ENCODE measurements at regions not wholly inside any gene's neighbourhood (a gene's known extent, or its start where the extent isn't known, plus 50 kb on each side); places are given as distances from the start of the nearest gene placed in this dataset.
"Not testable (repeated sequence)": the region's sequence is repeated elsewhere in the genome, so short reads cannot be mapped to it uniquely, and the experiment has no call there.

DNA sequence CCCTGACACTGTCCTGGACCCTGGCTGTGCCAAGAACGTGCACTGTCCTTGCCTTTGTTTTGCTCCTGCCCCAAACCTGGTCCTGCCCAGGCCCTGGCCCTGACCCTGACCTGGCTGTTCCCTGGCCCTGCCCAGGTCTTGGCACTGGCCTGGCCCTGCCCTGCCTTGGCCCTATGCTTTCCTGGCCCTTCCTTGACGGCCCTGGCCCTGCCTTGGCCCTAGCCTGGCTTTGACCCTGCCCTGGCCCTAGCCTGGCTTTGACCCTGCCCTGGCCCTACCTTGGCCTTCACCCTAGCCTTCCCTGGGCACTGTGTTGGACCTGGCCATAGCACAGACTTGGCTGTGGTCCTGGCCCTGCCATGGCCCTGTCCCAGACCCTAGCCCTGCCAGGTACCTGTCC is 252.9 kb downstream of the TP53TG3F start:
- DNase-seq = not testable (repeated sequence)

DNA sequence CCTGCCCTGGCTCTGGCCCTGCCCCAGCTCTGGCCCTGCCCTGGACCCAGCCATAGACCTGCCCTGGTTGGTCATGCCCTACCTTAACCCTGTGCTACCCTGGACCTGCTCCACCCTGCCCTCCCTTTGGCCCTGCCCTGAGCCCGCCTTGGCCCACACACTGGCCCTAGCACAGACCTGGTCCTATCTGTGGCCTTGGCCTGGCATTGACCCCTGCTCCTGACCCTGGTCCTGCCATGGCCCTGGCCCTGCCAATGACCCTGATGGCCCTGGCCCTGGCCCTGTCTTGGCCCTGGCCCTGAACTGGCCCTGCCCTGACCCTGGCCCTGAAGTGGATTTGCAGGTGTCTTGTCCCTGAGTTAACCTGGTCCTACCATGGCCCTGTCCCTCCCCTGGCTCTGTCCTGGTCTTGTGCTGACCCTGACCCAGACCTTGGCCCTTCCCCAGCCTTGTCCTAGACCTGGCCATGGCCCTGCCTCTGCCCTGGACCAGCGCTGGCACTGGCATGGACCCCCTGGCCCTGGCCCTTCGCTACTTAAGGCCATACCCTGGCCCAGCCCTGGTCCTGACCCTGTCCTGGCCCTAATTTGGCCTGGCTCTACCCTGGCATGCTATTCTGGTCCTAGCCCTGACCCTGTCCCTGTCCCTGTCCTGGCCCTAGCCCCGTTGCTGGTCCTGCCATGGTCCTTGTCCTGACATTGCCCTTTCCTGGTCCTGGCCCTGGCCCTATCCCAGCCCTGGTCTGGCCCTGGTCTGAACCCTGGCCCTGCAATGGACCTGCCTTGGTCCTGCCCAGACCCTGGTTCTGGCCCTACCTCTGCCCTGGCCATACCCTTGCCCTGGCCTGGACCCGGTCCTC is 253.7 kb downstream of the TP53TG3F start:
- DNase-seq = not testable (repeated sequence)

DNA sequence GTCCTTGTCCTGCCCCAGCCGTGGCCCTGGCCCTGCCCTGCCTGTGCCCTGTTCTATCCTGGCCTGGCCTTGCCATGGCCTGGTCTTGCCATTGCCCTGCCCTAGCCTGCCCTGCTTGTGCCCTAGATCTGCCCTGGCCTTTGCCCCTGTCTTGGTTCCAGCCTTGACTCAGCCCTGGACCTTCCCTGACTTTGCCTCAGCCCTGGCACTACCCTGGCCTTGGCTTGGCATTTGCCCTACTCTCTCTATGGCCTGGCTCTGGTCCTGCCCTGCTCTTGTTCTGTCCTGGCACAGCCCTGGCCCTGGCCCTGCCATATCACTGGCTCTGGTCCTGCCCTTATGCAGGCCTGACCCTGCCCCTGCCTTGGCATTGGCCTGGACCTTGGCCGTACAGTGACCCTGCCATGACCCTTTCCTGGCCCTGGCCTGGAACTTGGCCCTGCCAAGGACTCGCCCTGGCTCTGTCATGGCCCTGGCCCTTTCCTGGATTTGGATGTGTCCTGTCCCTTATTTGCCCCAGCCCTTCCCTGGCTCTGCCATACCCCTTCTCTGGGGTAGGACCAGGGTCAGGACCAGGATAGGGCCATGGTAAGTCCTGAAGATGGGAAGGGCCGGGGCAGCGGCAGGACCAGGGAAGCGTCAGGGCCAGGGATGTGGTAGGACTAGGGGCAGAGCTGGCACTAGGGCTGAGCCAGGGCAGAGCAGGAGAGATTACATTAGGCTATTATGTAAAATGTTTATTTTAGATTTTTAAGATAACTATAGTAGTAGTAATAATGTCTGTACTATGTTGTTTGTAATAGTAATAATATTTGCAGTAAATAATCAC is 254.5 kb downstream of the TP53TG3F start:
- not testable (repeated sequence) for DNase-seq

DNA sequence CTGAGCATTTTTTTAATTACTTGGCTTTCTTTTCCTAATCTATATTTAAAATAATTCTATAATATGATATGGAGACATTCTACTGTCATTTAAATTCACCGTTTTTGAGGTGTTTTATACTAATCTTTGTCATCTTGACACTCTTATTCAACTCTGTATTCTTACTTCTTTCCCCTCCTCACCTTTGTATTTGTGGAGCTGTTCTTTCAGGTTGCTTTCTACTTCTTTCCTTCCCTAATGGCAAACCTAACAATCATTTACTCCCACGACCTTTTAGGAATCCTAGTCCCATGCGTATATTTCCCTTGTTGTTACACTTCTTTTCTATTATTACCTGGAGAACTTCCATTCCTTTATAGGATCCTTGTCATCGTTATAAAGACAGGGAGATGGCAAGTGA is 271.8 kb downstream of the TP53TG3F start:
- not testable (repeated sequence) for DNase-seq

DNA sequence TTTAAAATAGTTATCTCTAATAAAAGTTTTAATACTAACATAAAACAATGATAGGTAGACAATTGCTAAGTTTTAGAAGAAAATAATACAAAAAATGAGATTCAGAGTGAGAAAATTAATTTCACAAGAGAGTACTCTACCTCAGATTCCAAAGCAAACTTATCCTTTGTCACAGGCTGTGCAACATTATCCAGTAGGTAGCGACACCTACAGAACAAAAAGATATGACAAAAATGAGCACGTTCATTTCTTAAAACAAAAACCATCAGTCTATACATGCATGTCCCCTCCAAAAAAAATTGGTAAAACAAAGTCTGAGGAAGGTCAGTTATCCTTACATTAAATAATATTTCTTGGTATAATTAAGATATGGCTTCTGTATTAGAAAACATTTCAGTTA is 275.2 kb downstream of the TP53TG3F start:
- DNase-seq = not testable (repeated sequence)

DNA sequence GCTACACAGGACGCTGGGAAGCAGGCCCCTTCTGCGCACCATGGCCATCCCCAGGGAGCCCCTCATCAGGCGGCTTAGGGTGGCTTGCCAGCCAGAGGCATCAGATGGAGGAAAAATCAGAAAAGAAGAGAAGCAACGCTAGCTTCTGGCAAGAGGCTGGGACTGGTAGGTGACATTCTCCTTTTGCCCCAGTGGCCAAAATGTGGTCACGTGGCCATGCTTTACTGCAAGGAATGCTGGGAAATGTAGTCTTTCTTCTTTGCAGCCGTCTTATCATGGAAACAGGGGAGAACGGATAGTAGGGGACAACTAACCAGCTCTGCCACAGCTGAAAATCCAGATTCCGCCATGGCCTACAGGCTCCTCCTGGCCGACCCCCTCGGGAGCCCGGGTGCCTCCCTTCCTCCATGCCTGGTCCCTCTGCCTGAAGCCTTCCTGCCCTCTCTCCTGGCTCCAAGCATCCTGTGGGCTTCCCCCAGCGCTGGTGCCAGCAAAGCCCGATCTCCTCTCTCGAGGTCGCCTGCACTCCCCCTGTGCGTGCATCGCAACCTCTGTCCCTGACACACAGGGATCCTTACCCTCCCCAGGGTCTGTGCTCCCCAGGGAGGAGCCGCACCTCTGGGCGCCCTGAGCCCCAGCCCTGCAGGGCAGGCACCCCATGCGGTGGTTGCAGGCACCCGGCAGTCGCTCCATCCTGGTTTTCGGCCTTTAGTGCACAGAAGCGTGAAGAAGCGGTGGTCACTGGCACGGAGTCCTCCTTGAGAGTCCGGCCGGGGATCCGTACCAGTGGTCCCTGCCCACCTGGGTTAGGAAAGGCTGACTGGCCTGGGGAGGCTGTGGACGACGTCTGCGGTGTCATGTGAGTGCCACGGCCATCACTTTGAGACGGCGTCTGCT is 307.7 kb downstream of the TP53TG3F start:
- DNase-seq = not testable (repeated sequence)

DNA sequence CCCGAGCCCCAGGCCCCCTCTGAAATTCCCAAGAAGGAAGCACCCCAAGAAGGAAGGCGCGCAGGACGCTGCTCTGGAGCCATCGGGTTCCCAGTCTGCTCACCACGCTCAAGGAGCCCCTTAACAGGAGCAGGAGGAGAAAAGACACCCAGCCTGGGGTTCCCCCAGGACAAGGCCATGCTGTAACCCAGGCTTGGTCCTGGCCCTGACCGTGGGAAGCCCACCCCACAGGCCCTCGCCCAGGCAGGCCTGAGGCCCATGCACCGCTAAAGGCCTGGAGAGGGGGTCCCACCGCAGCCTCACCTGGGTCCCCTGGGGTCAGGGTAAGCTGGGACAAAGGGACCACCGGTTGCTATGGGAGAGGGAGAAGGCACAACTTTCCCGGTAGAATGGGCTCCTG is 309.3 kb downstream of the TP53TG3F start:
- not testable (repeated sequence) for DNase-seq

DNA sequence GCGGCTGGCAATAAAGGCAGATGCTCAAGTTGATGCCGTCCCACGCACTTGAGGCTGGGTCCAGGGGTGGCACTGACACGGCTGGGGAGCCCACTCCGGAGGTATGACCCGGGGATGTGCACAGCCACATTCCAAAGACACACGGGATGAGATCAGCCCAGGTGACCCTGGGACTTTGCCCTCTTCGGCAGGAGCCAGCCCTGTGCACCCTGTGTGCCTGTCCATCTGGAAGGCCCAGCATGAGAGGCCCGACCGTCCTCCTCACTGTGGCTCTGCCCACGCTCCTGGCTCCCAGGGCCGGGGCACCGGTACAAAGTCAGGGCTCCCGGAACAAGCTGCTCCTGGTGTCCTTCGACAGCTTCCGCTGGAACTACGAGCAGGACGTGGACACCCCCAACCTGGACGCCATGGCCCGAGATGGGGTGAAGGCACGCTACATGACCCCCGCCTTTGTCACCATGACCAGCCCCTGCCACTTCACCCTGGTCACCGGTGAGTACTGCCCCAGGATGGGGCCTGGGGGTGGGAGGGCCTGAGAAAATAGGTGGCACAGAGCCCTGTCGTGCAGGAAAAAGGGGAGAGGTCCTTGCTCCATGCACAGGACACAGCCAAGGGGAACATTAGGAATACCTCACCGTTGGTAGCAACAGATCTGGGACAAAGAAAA is 309.9 kb downstream of the TP53TG3F start:
- DNase-seq = not testable (repeated sequence)

DNA sequence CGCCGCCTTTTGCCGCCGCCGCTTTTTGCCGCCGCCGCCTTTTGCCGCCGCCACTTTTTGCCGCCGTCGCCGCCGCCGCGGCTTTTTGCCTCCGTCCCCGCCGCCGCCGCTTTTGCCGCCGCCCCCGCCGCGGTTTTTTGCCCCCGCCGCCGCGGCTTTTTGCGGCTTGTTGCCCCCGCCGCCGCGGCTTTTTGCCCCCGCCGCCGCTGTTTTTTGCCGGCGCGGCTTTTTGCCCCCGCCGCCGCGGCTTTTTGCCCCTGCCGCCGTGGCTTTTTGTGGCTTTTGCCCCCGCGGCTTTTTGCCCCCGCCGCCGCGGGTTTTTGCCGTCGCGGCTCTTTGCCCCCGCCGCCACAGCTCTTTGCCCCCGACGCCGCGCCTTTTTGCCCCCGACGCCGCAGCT is 311.1 kb downstream of the TP53TG3F start:
- not testable (repeated sequence) for DNase-seq

DNA sequence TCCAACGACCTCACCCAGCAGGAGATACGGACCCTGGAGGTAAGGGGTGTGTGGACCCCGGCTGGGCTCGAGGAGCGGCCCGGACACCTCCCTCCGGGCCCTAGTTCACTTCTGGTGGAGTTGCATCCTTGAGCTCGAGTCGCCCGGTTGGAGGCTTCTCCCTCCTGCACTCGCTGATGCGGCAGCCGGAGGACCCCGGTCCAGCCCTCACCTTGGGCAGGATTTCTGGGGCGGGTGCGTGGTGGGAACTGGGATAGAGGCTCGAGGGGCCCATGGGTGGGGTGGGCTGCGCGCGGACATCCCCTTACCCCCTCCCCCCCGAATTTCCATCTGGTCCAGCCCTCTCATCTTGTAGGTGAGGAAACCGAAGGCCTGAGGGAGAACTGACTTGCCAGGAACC is 311.8 kb downstream of the TP53TG3F start:
- DNase-seq = not testable (repeated sequence)

DNA sequence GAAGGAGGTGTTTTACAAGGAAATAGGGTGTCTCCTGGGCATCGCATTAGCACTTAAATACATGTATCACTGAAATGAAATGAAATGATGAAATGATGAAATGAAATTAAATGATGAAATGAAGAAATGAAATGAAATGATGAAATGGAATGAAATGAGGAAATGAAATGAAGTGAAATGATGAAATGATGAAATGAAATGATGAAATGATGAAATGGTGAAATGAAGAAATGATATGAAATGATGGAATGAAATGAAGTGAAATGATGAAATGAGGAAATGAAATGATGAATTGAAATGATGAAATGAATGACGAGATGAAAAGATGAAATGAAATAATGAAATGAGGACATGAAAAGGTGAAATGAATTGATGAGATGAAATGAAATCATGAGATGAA is 314.6 kb downstream of the TP53TG3F start:
- not testable (repeated sequence) for DNase-seq

DNA sequence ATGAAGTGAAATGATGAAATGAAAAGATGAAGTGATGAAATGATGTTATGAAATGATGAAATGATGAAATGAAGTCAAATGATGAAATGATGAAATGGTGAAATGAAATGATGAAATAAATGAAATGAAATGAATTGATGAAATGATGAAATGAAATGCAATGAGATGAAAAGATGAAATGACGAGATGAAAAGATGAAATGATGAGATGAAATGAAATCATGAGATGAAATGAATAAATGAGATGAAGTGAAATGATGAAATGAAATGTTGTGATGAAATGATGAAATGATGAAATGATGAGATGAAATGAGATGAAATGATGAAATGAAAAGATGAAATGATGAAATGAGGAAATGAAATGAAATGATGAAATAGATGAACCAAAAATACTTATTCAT is 315.3 kb downstream of the TP53TG3F start:
- DNase-seq = not testable (repeated sequence)

DNA sequence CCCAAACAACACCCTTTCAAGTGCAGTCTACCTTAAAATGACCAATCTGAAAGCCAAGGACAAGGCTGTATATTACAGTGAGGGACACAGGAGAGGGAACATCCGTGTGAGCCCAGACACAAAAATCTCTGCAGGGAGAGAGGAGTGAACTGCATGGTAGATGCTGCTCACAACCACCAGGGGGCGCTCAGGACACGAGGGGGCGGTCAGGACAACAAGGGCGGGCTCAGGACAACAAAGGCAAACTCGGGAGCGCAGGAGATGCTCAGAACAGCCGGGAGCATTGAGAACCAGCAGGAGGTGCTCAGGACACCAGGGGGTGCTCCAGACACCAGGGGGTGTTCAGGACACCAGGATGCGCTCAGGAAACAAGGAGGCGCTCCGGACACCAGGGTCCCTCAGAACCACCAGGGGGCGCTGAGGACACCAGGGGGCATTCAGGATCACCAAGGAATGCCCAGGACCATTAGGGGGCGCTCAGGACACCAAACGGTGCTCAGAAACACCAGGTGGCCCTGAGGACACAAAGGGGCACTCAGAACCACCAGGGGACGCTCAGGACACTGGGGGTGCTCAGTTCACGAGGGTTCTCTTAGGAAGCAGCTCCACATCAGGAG is 357.0 kb downstream of the TP53TG3F start:
- DNase-seq = not testable (repeated sequence)

DNA sequence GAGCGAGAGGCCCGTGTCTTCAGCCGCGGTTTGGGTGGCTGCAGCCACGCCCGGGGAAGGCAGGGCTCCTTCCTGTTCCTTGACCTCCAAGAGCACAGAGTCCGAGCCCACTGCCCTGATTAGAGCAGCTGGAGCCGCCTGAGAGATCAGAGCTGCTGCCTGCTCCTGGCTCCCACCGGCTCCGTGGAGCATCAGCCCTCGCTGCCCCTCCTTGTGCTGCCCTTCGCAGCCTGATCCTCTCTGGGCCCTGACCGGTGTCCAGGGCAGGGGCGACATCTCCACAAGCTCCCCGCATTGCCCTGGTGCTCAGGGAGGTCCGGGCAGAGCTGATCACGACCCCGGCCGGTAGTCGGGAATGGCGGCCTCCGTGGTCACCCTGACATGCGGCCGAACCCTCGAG is 365.3 kb downstream of the TP53TG3F start:
- not testable (repeated sequence) for DNase-seq

DNA sequence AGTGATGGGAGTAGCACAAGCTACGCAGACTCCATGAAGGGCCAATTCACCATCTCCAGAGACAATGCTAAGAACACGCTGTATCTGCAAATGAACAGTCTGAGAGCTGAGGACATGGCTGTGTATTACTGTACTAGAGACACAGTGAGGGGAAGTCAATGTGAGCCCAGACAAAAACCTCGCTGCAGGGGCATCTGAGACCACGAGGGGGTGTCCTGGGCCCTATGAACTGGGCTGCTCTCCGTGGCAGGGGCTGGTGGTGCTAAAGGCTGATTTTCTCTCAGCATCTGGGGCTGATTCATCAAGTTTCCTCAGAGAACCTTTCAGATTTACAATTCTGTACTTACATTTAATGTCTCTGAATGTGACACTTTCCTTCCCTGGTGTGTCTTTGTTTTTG is 368.1 kb downstream of the TP53TG3F start:
- not testable (repeated sequence) for DNase-seq

DNA sequence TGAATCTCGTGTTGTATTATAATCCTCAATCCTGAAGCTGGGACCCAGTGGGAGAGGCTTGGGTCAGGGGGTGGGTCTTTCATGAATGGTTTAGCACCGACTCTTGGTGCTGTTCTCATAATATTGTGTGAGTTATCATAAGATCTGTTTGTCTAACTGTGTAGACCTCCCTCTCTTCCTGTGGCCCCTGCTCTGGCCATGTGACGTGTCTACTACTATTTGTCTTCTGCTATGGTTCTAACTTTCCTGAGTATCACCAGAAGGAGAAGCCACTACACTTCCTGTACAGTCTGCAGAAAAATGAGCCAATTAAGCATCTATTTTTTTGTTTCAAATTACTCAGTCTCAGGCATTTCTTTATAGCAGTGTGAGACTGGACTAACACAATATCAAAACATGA is 379.7 kb downstream of the TP53TG3F start:
- DNase-seq = not testable (repeated sequence)

DNA sequence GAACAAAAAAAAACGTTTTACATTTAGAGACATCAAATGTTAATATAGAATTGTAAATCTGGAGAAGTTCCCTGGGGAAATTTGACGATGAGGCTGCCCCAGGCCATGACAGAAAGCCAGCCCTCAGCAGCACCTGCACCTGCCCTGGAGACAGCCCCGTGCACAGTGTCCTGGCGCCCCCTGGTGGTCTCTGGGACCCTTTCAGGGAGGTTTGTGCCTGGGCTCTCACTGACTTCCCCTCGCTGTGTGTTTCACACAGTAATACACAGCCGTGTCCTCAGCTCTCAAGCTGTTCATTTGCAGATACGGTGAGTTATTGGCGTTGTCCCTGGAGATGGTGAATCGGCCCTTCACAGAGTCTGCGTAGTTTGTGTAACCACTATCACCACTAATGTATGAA is 385.1 kb downstream of the TP53TG3F start:
- peak; percentile 0 for DNase-seq

Measured in DMS79 treated with DMSO at 0.1 percent for 48 hours (cell line).